CD4-positive, alpha-beta T cell treated with Interleukin-12 subunit alpha and Interleukin-12 subunit beta, for 1 hour (primary cell): ENCODE measurements at regions not wholly inside any gene's neighbourhood (a gene's known extent, or its start where the extent isn't known, plus 50 kb on each side); places are given as distances from the start of the nearest gene placed in this dataset.
"Not testable (repeated sequence)": the region's sequence is repeated elsewhere in the genome, so short reads cannot be mapped to it uniquely, and the experiment has no call there.

Source experiments
- DNase-seq: peaks from one replicate; pipeline ENCODE4 v3.0.0-alpha.2; 2020

DNA sequence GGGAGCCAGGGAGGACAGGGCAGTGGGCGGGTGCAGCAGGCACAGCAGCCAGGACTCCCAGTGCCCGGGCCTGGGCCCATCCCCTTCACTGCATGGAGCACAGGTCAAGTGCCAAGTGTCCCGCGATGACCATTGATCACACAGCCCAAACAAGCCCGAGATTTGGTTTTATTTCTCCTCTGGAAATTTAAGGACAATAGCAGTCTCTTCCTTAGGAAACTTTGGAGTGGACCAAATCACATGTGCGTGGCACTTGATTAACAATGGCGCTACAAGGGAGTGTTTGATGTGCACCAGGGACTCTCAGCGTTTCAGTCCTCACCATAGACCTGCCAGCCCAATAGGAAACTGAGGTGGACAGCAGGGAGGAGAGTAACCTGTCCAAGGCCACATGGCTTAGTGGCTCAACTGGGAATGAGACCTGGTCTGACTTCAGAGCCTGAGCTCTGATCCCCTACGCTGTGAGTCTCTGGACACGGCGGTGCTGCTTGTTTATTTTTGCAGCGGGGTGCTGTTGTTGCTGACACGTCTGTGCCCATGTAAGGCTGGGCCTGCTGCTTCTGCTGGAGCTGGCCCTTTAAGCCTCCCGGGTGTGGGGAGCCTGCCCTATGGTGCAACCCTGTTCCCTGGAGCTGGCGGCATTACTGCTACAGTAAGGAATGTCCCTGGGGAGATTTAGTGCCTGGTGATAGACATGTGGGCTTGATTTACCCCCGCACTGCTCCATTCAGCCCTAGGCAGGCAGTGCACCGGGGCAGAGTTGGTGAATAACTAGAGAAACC is 194.2 kb downstream of the INHBB start:
- no peak for DNase-seq

DNA sequence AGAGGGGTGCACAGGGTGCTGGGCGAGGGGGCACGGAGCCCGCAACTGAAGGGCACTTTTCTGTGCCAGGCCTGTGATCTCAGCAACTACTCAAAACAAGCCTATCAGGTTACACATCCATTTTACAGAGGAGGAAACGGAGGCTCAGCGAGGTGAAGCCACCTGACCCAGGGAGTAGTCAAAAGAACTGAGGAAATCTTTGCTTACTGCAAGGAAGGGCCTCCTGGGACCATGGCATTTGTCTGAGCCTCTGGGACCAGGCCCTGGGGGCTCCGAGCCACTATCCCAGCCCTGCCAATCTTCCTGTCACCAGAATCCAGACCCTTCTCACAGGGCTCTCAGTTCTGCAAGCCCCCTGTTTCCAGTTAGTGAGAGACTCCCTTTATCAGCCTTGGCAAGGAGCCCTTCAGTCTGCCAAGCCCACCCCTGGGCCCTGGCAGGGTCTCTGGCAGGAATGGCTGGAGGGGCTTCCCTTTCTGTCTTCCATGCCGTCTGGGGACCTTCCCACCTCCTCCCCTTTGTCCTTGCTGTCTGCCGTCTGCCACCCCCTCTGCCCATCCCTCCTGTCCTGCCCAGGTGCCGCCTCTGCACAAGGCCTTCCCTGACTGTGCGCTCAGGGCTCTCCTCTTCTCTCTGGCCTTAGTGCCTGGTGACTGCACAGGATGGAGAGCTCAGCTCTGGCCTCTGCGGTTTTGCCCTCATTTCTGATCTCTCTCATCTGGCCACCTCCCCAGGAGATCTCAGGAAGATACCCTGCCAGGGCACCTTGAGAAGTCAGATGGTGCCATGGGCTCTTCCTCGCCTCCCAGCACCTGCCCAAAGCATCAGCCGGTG is 194.7 kb upstream of the GLI2 start:
- no peak for DNase-seq

- no peak for DNase-seq
These were observed 194.1 kb upstream of the GLI2 start for GRCh38 chr2:120541553-120541932.

- no peak for DNase-seq
These were observed 193.5 kb upstream of the GLI2 start for GRCh38 chr2:120541972-120542670.

DNA sequence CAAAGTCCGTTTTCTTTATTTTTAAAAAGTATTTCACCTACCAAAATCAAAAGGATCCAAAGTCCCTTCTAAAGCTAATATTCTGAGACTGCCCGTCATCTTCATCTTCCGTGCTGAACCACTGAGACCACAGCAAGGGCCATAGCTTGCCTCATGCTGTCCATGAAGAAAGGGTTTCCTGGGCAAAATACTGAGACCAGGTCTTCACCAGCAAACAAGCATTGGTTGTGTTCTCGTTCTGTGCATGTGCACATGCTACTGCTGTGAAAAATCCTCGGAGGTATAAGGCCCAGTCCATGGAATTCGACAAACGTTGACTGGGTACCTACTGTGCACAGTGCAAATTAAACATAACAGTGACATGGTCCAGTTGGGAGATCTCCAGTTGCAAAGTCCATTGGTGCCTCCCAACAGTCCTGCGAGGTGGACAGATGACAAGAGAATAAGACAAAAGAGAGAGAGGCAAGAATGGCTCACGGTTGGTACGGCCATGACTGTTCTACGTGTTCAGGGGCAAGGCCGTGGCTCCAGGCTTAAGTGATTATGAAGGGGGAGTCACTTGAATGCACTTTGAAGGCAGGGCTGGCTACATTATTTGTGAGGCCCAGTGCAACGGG is 192.6 kb upstream of the GLI2 start:
- no peak for DNase-seq

DNA sequence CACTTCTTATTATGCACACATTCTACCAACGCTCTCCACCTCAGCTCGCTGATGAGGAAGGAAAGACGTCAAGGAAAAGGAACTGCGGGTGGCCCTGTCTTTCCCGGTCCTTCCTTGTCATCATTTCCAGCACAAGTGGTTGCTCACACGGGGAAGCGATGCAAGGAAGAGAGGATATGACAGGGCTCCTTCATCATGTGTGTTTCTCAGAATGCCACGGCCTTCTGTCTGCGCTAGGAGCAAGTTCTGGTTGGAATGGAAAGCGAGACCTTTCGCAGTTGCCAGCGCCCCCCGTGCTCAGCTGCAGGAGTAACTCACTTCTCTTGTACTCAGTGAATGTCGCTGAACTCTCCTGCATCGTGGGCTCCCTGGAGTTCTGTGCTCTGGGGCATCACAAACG is 191.8 kb upstream of the GLI2 start:
- no peak for DNase-seq

GRCh38 chr2:120544522-120544921 is 191.1 kb upstream of the GLI2 start:
- no peak for DNase-seq

DNA sequence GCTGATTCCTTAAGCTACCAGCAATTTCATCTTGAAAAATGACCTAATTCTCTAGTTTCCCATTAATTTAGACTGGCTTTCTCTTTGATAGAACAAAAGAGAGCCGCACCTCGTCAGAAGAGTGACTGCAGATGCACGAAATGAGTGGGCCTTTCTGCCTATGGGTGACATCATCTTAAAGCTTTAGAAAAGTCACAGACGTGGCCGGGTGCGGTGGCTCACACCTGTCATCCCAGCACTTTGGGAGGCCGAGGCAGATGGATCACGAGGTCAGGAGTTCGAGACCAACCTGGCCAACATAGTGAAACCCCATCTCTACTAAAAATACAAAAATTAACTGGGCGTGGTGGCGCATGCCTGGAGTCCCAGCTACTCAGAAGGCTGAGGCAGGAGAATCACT is 190.7 kb upstream of the GLI2 start:
- not testable (repeated sequence) for DNase-seq

DNA sequence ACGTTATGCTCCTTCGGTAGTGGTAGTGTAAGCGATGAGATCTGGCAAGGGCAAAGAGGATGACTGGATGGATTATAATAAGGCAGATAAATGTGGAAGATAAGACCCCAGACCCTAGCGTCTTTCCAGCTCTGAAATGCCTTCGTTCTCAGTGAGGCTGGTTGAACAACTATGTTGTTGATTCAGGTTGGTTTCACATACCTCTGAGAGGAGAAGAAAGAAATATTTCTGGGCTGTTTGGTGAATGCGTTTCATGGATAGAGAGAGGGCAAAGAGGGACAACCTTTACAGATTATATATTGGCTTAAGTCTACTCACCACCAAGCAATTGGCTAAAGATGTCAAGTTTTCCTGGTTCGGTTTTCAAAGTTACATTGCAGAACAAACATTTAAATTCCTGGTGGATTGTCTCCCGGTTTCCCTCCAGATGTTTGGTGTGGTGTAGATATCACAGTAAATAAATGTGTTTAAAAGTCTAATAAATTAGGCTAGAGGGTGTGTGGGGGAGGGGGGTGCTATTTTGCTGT is 190.1 kb upstream of the GLI2 start:
- no peak for DNase-seq

DNA sequence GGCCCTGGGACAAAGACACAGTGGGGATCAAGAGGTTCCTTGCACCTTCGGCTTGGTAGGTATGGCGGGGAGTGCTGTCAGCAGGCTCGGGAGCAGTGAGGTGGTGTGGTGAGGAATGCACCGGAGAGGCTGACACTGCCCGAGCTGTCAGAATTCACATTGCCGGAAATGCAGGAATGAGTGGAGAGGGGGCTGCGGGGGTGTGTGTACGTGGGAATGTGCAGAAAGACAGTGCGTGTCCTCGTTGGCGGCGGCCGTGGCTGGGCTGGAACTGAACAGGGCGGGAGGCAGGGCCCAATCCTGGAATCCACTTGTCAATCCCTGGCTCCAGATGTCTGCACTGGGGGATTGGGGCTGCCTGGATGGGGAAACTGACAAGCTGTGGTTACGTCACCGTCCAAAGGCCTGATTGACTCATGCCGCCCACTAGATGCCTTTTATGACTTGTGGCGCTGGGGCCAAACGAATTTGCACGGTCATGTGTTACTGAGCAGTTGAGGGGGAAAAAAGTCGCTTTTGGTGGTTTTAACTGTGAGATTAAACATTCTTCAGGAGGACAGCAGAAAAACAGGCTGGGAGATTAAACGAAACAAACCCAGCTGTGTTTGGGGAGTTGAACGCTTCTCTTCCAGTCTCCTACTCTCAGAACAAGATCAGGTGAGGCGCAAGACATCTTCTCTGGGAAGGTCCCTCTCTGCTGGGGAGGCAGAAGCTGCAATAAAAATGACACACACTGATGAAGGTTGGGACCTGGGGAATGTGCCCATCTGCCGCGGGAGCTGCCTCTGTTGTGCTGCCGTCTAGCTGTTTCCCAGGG is 189.4 kb upstream of the GLI2 start:
- DNase-seq, result no peak

- DNase-seq, result no peak
These were observed 188.7 kb upstream of the GLI2 start for GRCh38 chr2:120546865-120547390.

DNA sequence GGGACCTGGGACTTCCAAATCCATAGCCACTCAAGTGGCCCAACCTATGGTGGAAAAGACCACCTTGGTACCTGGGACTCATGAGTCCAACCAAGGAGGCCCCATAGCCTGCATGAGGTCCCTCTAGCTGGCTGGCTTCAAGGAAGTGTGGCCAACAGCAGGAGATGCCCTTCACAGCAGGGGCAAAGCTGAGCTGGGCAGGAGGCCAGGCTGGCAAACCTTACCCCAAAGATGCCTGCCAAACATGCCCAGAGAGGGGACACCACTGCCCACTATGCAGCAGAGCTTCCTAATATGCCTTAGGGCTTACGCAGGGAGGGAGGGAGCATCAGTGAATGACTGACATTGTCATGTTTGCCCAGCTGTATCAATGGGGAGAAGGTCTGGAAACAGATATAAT is 188.0 kb upstream of the GLI2 start:
- no peak for DNase-seq

DNA sequence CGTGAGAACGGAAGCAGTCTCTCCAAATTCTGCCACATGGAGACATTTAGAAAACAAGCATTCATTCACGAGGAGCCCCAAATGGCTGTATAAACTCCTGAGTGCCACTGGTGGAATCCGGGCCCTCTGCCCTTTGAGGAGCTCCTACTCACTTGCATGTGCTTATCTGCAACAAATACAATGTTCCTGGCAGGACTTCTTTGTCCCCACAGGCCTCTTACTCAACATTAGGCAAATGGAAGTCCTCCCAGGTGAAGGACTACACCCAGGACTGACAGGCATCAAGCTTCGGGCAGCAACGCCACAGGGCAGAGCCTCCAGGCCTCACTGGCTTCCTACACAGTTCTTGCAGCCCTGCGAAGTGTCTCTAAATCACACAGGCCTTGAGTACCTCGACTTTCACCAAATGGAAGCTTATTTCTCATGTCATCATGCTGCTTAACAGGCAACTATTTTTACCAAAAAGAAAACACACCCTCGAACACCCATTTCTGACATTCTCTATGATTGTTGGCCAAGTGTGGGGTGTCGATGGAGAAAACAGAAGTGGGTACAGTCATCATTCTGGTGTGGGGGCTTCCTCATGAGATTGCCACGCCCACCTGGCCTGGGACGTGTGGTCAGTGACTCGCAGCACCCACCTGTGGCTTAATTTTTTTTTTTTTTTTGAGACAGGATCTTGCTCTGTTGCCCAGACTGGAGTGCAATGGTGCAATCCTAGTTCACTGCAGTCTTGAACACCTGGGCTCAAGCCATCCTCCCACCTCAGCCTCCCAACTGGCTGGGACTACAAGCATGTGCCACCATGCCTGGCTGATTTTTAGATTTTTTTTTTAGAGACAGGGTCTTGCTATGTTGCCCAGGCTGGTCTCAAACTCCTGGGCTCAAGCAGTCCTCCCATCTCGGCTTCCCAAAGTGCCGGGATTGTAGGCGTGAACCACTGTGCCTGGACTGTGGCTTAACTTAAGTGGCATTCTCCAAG is 186.8 kb upstream of the GLI2 start:
- DNase-seq, result no peak

GRCh38 chr2:120549841-120550240 is 185.8 kb upstream of the GLI2 start:
- no peak for DNase-seq

- no peak for DNase-seq
These were observed 185.4 kb upstream of the GLI2 start for GRCh38 chr2:120550282-120550681.

DNA sequence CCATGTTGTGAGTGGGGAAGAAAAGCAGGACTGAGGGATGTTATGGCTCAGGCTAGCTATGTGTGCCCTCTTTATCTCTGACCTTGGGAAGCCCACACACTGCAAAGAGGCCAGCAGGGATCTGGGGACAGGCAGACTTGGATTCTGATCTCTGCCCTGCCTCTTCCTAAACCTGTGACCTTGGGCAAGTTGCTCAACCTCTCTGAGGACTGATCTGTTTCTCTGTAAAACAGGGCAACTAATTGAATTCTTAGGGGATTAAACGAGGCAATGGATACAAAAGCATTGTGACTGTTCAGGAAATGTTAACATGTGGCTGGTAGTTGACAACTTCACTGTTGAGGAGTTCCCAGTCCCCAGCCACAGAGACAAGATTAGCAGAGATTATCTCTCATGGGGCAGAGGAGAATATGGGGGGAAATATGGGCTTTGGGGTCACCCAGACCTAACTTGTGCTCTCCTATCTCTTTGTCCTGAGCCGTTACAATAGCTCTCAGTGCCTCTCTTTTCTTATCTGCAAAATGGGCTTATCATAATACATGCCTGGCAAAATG is 184.7 kb upstream of the GLI2 start:
- no peak for DNase-seq

GRCh38 chr2:120551522-120551921 is 184.1 kb upstream of the GLI2 start:
- DNase-seq, result no peak

GRCh38 chr2:120552079-120552478 is 183.6 kb upstream of the GLI2 start:
- no peak for DNase-seq

DNA sequence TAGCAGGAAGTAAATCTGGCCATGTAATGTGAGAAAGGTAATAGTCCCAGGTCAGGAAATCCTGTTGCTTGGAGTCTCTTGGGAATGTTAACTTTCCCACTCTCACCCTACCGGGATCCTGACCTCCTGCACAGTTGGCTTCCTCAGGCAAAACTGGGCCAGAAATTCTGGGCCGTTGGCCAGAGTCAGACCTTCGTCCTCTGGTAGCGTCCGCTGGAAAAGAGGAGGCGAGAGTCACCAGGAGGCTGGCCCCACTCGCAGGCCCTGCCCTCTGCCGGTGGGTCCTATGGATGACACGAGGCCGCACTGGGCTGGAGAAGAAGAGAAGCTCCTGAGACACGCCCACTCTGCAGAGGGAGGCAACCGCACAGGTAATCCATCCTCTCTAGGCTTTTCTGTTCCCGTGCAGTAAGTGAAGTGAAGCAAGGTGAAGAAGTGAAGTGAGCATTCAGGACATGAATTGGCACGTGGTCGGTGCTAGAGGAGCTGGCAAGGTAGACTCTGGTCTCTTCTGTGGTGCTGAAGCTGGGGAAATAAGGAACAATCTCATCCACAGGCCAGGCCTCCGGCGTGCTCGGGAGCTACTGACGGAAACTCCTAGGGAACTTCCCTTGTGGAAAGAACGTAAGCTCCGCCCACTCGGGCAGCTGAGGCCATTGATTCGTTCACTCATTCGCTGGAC is 182.7 kb upstream of the GLI2 start:
- DNase-seq, result no peak

DNA sequence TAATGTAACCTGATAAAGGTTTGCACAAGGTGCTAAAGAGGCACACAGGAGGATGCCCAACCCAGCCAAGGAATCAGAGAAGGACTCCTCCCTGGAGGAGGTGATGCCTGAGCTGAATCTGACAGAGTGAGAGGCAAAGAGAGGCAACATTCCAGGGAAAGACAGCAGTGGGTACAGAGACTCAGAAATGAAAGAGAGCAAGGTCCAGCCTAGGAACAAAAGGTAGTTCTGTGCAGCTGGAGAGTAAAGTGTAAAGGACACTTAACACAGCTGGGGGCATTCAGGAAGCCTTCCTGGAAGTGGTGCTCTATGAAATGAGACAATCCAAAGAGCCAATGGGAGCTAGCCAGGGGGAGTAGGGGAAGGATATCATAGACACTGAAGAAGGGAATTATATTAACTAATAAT is 181.0 kb upstream of the GLI2 start:
- no peak for DNase-seq
